ENCODE measurements at regions not wholly inside any gene's neighbourhood (a gene's known extent, or its start where the extent isn't known, plus 50 kb on each side); places are given as distances from the start of the nearest gene placed in this dataset.

GRCh38 chr7:21276471-21277035, 151.3 kb upstream of the SP4 start:
- TF ChIP-seq, protein P1, sequence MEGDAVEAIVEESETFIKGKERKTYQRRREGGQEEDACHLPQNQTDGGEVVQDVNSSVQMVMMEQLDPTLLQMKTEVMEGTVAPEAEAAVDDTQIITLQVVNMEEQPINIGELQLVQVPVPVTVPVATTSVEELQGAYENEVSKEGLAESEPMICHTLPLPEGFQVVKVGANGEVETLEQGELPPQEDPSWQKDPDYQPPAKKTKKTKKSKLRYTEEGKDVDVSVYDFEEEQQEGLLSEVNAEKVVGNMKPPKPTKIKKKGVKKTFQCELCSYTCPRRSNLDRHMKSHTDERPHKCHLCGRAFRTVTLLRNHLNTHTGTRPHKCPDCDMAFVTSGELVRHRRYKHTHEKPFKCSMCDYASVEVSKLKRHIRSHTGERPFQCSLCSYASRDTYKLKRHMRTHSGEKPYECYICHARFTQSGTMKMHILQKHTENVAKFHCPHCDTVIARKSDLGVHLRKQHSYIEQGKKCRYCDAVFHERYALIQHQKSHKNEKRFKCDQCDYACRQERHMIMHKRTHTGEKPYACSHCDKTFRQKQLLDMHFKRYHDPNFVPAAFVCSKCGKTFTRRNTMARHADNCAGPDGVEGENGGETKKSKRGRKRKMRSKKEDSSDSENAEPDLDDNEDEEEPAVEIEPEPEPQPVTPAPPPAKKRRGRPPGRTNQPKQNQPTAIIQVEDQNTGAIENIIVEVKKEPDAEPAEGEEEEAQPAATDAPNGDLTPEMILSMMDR (IDR thresholded peaks at IDR 0.05 in 2 of 3, conservative IDR thresholded peaks at IDR 0.05 in 1 of 3; ENCODE audit: borderline replicate concordance in 1 of 3, insufficient read depth in 1 of 3, low read depth in 2 of 3, low read length in 2 of 3) = no peak
- TF ChIP-seq POLR2AphosphoS5 (IDR thresholded peaks at IDR 0.05; ENCODE audit: low read depth, low read length) (no peak), MAX (IDR thresholded peaks at IDR 0.05) (no peak), YY1 (IDR thresholded peaks at IDR 0.05; ENCODE audit: extremely low read depth, insufficient replicate concordance, low read depth, low read length) (no peak), SP1 (IDR thresholded peaks at IDR 0.05; ENCODE audit: low read depth) (no peak), RAD21 (IDR thresholded peaks at IDR 0.05; ENCODE audit: low read depth) (no peak), ZNF274 (IDR thresholded peaks at IDR 0.05; ENCODE audit: low read depth, low read length) (no peak), TCF7L2 (IDR thresholded peaks at IDR 0.05; ENCODE audit: borderline replicate concordance, extremely low read depth, insufficient read depth, insufficient read length) (no peak), SRF (IDR thresholded peaks at IDR 0.05; ENCODE audit: low read depth) (no peak), EZH2 (IDR thresholded peaks at IDR 0.05) (no peak), JUND (IDR thresholded peaks at IDR 0.05) (no peak), POLR2A (IDR thresholded peaks at IDR 0.05; ENCODE audit: borderline replicate concordance, extremely low read depth, insufficient read depth, insufficient read length) (no peak), ELF1 (IDR thresholded peaks at IDR 0.05; ENCODE audit: borderline replicate concordance, low read depth) (no peak)
- TF ChIP-seq, protein P2, sequence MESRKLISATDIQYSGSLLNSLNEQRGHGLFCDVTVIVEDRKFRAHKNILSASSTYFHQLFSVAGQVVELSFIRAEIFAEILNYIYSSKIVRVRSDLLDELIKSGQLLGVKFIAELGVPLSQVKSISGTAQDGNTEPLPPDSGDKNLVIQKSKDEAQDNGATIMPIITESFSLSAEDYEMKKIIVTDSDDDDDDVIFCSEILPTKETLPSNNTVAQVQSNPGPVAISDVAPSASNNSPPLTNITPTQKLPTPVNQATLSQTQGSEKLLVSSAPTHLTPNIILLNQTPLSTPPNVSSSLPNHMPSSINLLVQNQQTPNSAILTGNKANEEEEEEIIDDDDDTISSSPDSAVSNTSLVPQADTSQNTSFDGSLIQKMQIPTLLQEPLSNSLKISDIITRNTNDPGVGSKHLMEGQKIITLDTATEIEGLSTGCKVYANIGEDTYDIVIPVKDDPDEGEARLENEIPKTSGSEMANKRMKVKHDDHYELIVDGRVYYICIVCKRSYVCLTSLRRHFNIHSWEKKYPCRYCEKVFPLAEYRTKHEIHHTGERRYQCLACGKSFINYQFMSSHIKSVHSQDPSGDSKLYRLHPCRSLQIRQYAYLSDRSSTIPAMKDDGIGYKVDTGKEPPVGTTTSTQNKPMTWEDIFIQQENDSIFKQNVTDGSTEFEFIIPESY (IDR thresholded peaks at IDR 0.05; ENCODE audit: extremely low read depth, insufficient replicate concordance, low read length) = no peak

Data from HCT116 (cell line).